HG03108 (cell line): ENCODE measurements at regions not wholly inside any gene's neighbourhood (a gene's known extent, or its start where the extent isn't known, plus 50 kb on each side); places are given as distances from the start of the nearest gene placed in this dataset.
"Not testable (repeated sequence)": the region's sequence is repeated elsewhere in the genome, so short reads cannot be mapped to it uniquely, and the experiment has no call there.

Source experiments
- ATAC-seq: cut with Tn5 transposase; IDR thresholded peaks from one replicate; pipeline ENCODE4 v1.9.1; 2021; ENCODE audit warnings: moderate library complexity; ENCODE audit not compliant: unreplicated experiment

- not testable (repeated sequence) for ATAC-seq
Measured at GRCh38 chr17:20840987-20841865, 201.6 kb downstream of the USP22 start.

GRCh38 chr17:20842012-20842411 lies 200.8 kb downstream of the USP22 start:
- ATAC-seq, result not testable (repeated sequence)

- ATAC-seq, result not testable (repeated sequence)
Measured at GRCh38 chr17:20843261-20843660, 199.6 kb downstream of the USP22 start.

GRCh38 chr17:20843799-20844553 lies 198.8 kb downstream of the USP22 start:
- ATAC-seq, result not testable (repeated sequence)

- not testable (repeated sequence) for ATAC-seq
Measured at GRCh38 chr17:20848869-20849443, 193.9 kb downstream of the USP22 start.

GRCh38 chr17:20851591-20852238 lies 191.1 kb downstream of the USP22 start:
- ATAC-seq, result not testable (repeated sequence)

- ATAC-seq, result no peak
Measured at GRCh38 chr17:20852239-20852989, 190.4 kb downstream of the USP22 start.

- no peak for ATAC-seq
Measured at GRCh38 chr17:20852990-20853370, 189.8 kb downstream of the USP22 start.

GRCh38 chr17:20855910-20856470 lies 186.8 kb downstream of the USP22 start:
- not testable (repeated sequence) for ATAC-seq

- ATAC-seq, result not testable (repeated sequence)
Measured at GRCh38 chr17:20866444-20867209, 176.2 kb downstream of the USP22 start.

- ATAC-seq, result not testable (repeated sequence)
Measured at GRCh38 chr17:20867436-20867937, 175.3 kb downstream of the USP22 start.

- not testable (repeated sequence) for ATAC-seq
Measured at GRCh38 chr17:20867938-20868661, 174.7 kb downstream of the USP22 start.

GRCh38 chr17:20868662-20869007 lies 174.2 kb downstream of the USP22 start:
- not testable (repeated sequence) for ATAC-seq

GRCh38 chr17:20873173-20873572 lies 169.6 kb downstream of the USP22 start:
- not testable (repeated sequence) for ATAC-seq

- not testable (repeated sequence) for ATAC-seq
Measured at GRCh38 chr17:20873688-20874328, 169.0 kb downstream of the USP22 start.

- ATAC-seq, result not testable (repeated sequence)
Measured at GRCh38 chr17:20877384-20877783, 165.4 kb downstream of the USP22 start.

- ATAC-seq, result no peak
Measured at GRCh38 chr17:20890338-20890737, 152.5 kb downstream of the USP22 start.

- ATAC-seq, result not testable (repeated sequence)
Measured at GRCh38 chr17:20895426-20895825, 147.4 kb downstream of the USP22 start.
